Suppressor macrophage (primary cell): ENCODE measurements at regions not wholly inside any gene's neighbourhood (a gene's known extent, or its start where the extent isn't known, plus 50 kb on each side); places are given as distances from the start of the nearest gene placed in this dataset.
"Not testable (repeated sequence)": the region's sequence is repeated elsewhere in the genome, so short reads cannot be mapped to it uniquely, and the experiment has no call there.

Experiments
- DNase-seq, 4 experiments: peaks; one replicate each; pipeline ENCODE4 v3.0.0-alpha.2; 2020 to 2022

- DNase-seq, result not testable (repeated sequence)
These were observed 208.1 kb downstream of the SLC38A4 start for GRCh38 chr12:46617737-46618136.

GRCh38 chr12:46617167-46617566, 208.6 kb downstream of the SLC38A4 start:
- DNase-seq, result no peak

GRCh38 chr12:46610754-46611153, 215.0 kb downstream of the SLC38A4 start:
- no peak for DNase-seq

GRCh38 chr12:46609674-46610073, 216.1 kb downstream of the SLC38A4 start:
- DNase-seq, result no peak

GRCh38 chr12:46609273-46609623, 216.5 kb downstream of the SLC38A4 start:
- no peak for DNase-seq

GRCh38 chr12:46608431-46609272, 217.1 kb downstream of the SLC38A4 start:
- peak; percentile 7 to 43 (median 38) for DNase-seq

- no peak for DNase-seq
These were observed 221.1 kb downstream of the SLC38A4 start for GRCh38 chr12:46604684-46605083.

- DNase-seq, result no peak
These were observed 221.9 kb downstream of the SLC38A4 start for GRCh38 chr12:46603776-46604456.

- DNase-seq, result no peak
These were observed 223.3 kb downstream of the SLC38A4 start for GRCh38 chr12:46602474-46602873.

GRCh38 chr12:46590991-46591703, 218.6 kb upstream of the SLC38A2 start:
- DNase-seq, result no peak

GRCh38 chr12:46585854-46586621, 213.5 kb upstream of the SLC38A2 start:
- DNase-seq, result no peak

- not testable (repeated sequence) for DNase-seq
These were observed 211.5 kb upstream of the SLC38A2 start for GRCh38 chr12:46584098-46584497.

- DNase-seq, result not testable (repeated sequence)
These were observed 209.4 kb upstream of the SLC38A2 start for GRCh38 chr12:46581990-46582389.

- DNase-seq, result no peak
These were observed 207.9 kb upstream of the SLC38A2 start for GRCh38 chr12:46580445-46580844.

- no peak for DNase-seq
These were observed 206.9 kb upstream of the SLC38A2 start for GRCh38 chr12:46579474-46579873.

GRCh38 chr12:46578190-46578982, 205.8 kb upstream of the SLC38A2 start:
- DNase-seq, result no peak

- no peak for DNase-seq
These were observed 204.6 kb upstream of the SLC38A2 start for GRCh38 chr12:46577063-46577776.

- DNase-seq, result no peak
These were observed 202.3 kb upstream of the SLC38A2 start for GRCh38 chr12:46574847-46575246.

GRCh38 chr12:46573347-46573658, 200.7 kb upstream of the SLC38A2 start:
- DNase-seq, result no peak

GRCh38 chr12:46572644-46573346, 200.2 kb upstream of the SLC38A2 start:
- peak in 1 of 4 experiments; percentile 30 for DNase-seq

GRCh38 chr12:46571608-46572007, 199.0 kb upstream of the SLC38A2 start:
- no peak for DNase-seq
